IMR-90 (cell line): ENCODE measurements at regions not wholly inside any gene's neighbourhood (a gene's known extent, or its start where the extent isn't known, plus 50 kb on each side); places are given as distances from the start of the nearest gene placed in this dataset. TPM values are rescaled to one million over a fixed set of nuclear protein-coding genes. Genes with fewer than 3 reads are reported as not detected.

Source experiments
- ATAC-seq: fragments of 200-7000 bp; cut with Tn5 transposase; 2 replicates; pipeline ENCODE4 v1.9.1; 2020; ENCODE audit warnings: low read depth, mild to moderate bottlenecking, moderate library complexity
- BruUV-seq: library from RNA; stranded (reverse); fragments of 400-500 nt; replicated peaks from 2 replicates; lab custom pipeline; 2021; lab: Mats Ljungman, UMichigan
- CTCF ChIA-PET: fragments of 300-600 bp; formaldehyde crosslinking; extraction: SDS; loops from one replicate; lab custom pipeline; 2021; ENCODE audit warnings: antibody characterized with exemption; lab: Yijun Ruan, JAX
- POLR2A ChIA-PET: fragments of 300-600 bp; sonication (Branson Sonifier 250); formaldehyde crosslinking; loops from one replicate; lab custom pipeline; 2022; ENCODE audit warnings: antibody characterized with exemption; ENCODE audit not compliant: unreplicated experiment; lab: Charles Lee
- DNase-seq: peaks from one replicate; pipeline ENCODE4 v3.0.0; 2013
- H2AFZ ChIP-seq: replicated peaks from 2 replicates; pipeline ENCODE3; 2013; ENCODE audit warnings: low read length, mild to moderate bottlenecking; ENCODE audit not compliant: poor library complexity
- H2AK5ac ChIP-seq: 2 replicates; pipeline ENCODE4 v1.6.1; 2013; ENCODE audit warnings: low read depth, low read length, inconsistent platforms
- H2AK9ac ChIP-seq: replicated peaks from 2 replicates; pipeline ENCODE3; 2013; ENCODE audit warnings: mild to moderate bottlenecking, low read depth, low read length, moderate library complexity; ENCODE audit not compliant: poor library complexity
- H2BK120ac ChIP-seq: 2 replicates; pipeline ENCODE4 v1.6.1; 2013; ENCODE audit warnings: low read depth, low read length, inconsistent platforms
- H2BK15ac ChIP-seq: 3 replicates; pipeline ENCODE4 v1.6.1; 2013; ENCODE audit warnings: low read depth, low read length, inconsistent platforms
- H2BK20ac ChIP-seq: 2 replicates; pipeline ENCODE4 v1.6.1; 2013; ENCODE audit warnings: low read depth, mild to moderate bottlenecking, inconsistent platforms, low read length, moderate library complexity
- H2BK5ac ChIP-seq: 2 replicates; pipeline ENCODE4 v1.6.1; 2013; ENCODE audit warnings: mild to moderate bottlenecking, low read depth, low read length, inconsistent platforms; ENCODE audit not compliant: poor library complexity, severe bottlenecking
- H3K14ac ChIP-seq: replicated peaks from 2 replicates; pipeline ENCODE4 v1.6.1; 2013; ENCODE audit warnings: low read depth, low read length, inconsistent platforms
- H3K18ac ChIP-seq: 2 replicates; pipeline ENCODE4 v1.6.1; 2013; ENCODE audit warnings: low read depth, low read length, control low read depth
- H3K23ac ChIP-seq: 2 replicates; pipeline ENCODE4 v1.6.1; 2013; ENCODE audit warnings: low read depth, low read length, inconsistent platforms
- H3K27ac ChIP-seq: 2 replicates; pipeline ENCODE4 v1.5.1; 2013; ENCODE audit warnings: mild to moderate bottlenecking, control low read depth, low read length; ENCODE audit not compliant: insufficient read depth
- H3K27me3 ChIP-seq: 2 replicates; pipeline ENCODE4 v1.6.1; 2013; ENCODE audit warnings: low read length; ENCODE audit not compliant: control insufficient read depth, insufficient read depth
- H3K36me3 ChIP-seq: 2 replicates; pipeline ENCODE4 v1.6.1; 2013; ENCODE audit warnings: low read length, mixed read lengths; ENCODE audit not compliant: control insufficient read depth, insufficient read depth
- H3K4ac ChIP-seq: 2 replicates; pipeline ENCODE4 v1.6.1; 2013; ENCODE audit warnings: low read depth, low read length, inconsistent platforms
- H3K4me1 ChIP-seq: 2 replicates; pipeline ENCODE4 v1.6.1; 2013; ENCODE audit warnings: low read length, mixed read lengths; ENCODE audit not compliant: control insufficient read depth, insufficient read depth
- H3K4me2 ChIP-seq: 2 replicates; pipeline ENCODE4 v1.6.1; 2013; ENCODE audit warnings: low read depth, mild to moderate bottlenecking, control low read depth, low read length, moderate library complexity
- H3K4me3 ChIP-seq: 2 replicates; pipeline ENCODE4 v1.5.1; 2013; ENCODE audit warnings: low read depth, mild to moderate bottlenecking, control low read depth, low read length, moderate library complexity; ENCODE audit not compliant: insufficient read depth
- H3K56ac ChIP-seq: 2 replicates; pipeline ENCODE4 v1.6.1; 2013; ENCODE audit warnings: low read length, inconsistent platforms; ENCODE audit not compliant: insufficient read depth; ENCODE audit errors: extremely low read depth
- H3K79me1 ChIP-seq, 2 experiments: 2 replicates each; pipeline ENCODE4 v1.6.1; 2013; ENCODE audit warnings: low read length in 2 of 2, inconsistent platforms in 1 of 2, low read depth in 1 of 2
- H3K9ac ChIP-seq: 2 replicates; pipeline ENCODE4 v1.6.1; 2013; ENCODE audit warnings: low read depth, low read length, control low read depth
- H3K9me1 ChIP-seq: 2 replicates; pipeline ENCODE4 v1.6.1; 2013; ENCODE audit warnings: low read length, inconsistent platforms; ENCODE audit not compliant: insufficient read depth
- H3K9me3 ChIP-seq: 2 replicates; pipeline ENCODE4 v1.6.1; 2013; ENCODE audit warnings: low read length; ENCODE audit not compliant: control insufficient read depth, insufficient read depth
- H4K20me1 ChIP-seq: 2 replicates; pipeline ENCODE4 v1.6.1; 2013; ENCODE audit warnings: low read length, inconsistent platforms; ENCODE audit not compliant: insufficient read depth
- H4K5ac ChIP-seq: 2 replicates; pipeline ENCODE4 v1.6.1; 2013; ENCODE audit warnings: mild to moderate bottlenecking, low read depth, low read length, control low read depth
- H4K8ac ChIP-seq, 2 experiments: 2 replicates each; pipeline ENCODE4 v1.6.1; 2013; ENCODE audit warnings: low read depth in 2 of 2, low read length in 2 of 2, control low read depth in 1 of 2, inconsistent platforms in 1 of 2
- H4K91ac ChIP-seq: 2 replicates; pipeline ENCODE4 v1.6.1; 2013; ENCODE audit warnings: low read depth, low read length, inconsistent platforms; ENCODE audit not compliant: insufficient read depth
- BHLHE40 ChIP-seq: fragments of 150-350 bp; IDR thresholded peaks from 2 replicates; pipeline ENCODE4 v1.6.1; 2016; ENCODE audit warnings: mild to moderate bottlenecking, low read depth, low read length
- CEBPB ChIP-seq: IDR thresholded peaks from 2 replicates; pipeline ENCODE4 v1.6.1; 2012; ENCODE audit warnings: low read depth, low read length, improper control_type of control experiment
- CHD1 ChIP-seq: IDR thresholded peaks from 2 replicates; pipeline ENCODE4 v1.6.1; 2012; ENCODE audit warnings: low read depth, low read length, improper control_type of control experiment
- MAFK ChIP-seq: IDR thresholded peaks from 2 replicates; pipeline ENCODE4 v1.6.1; 2012; ENCODE audit warnings: low read depth, low read length, improper control_type of control experiment
- RAD21 ChIP-seq: IDR thresholded peaks from 2 replicates; pipeline ENCODE4 v1.6.1; 2012; ENCODE audit warnings: low read length, improper control_type of control experiment
- WGBS, 2 experiments: methylation state at CpG; one replicate each; pipeline versions ENCODE4 v1.1.5 to v1.1.7; 2013; ENCODE audit warnings: missing lambda C conversion rate in 2 of 2; ENCODE audit not compliant: insufficient read length in 1 of 2; ENCODE audit errors: extremely low coverage in 2 of 2; 5-methylcytosine and 5-hydroxymethylcytosine counted together
- dilution Hi-C: fragments of 300-500 bp; cut with HindIII; formaldehyde crosslinking; loops from one replicate; pipeline ENCODE4 v1.14.3; 2018; ENCODE audit warnings: low sequenced_read_pairs; ENCODE audit not compliant: unreplicated experiment
- in situ Hi-C: fragments of 300-500 bp; cut with MboI; formaldehyde crosslinking; loops from 3 replicates; pipeline ENCODE4 v1.14.3; 2019; ENCODE audit warnings: low sequenced_read_pairs, inconsistent platforms, mixed read lengths
- intact Hi-C: fragments of 100-400 bp; cut with micrococcal nuclease; formaldehyde crosslinking; loops from 2 replicates; pipeline ENCODE4 v1.10.0; 2022
- microRNA-seq, 2 experiments: library from miRNA; stranded (forward) in 1 of 2; unstranded in 1 of 2; fragments of 10-50 nt in 1 of 2; fragments of <30 nt in 1 of 2; gene quantifications in 1 of 2; microRNA quantifications in 1 of 2; one replicate each; pipeline versions ENCODE3 to v1.1.0; 2013 to 2020; ENCODE audit not compliant: insufficient read depth in 1 of 2, insufficient read length in 1 of 2, unreplicated experiment in 1 of 2
- small RNA-seq, 5 experiments: library from RNA; depleted of rRNA; stranded (forward); fragments of <200 nt; gene quantifications; one replicate each; pipeline ENCODE3, GENCODE V24; 2012
- TF ChIP-seq, protein P1 (sequence below): fragments of 150-350 bp; IDR thresholded peaks from 2 replicates; pipeline ENCODE4 v1.6.1; 2017; ENCODE audit warnings: mild to moderate bottlenecking, antibody characterized with exemption, low read length, low read depth

DNA sequence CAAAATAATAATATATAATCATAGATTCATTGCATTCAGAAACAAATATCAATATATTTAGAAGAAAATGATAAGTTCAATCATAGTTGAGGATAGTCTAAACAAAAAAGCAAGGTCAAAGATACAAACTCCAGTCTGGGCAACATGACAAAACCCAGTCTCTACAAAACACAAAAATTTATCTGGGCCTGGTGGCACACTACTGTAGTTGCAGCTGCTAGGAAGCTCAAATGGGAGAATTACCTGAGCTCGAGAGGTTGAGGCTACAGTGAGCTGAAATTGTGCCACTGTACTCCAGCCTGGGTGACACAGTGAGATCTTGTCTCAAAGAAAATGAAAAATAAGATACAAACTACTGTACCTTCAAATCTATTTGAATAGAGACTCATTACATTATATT, 52.7 kb upstream of the ANXA10 start:
- DNase-seq, result no peak
- no peak for ATAC-seq
- BruUV-seq, result no TSS peak
- Histone ChIP-seq H2AK9ac (no peak overlapping the region), H4K91ac (no peak overlapping the region), H3K27ac (no peak overlapping the region), H3K9me3 (no peaks in the 10 kb centered on the region), H3K27me3 (no peaks in the 10 kb centered on the region), H3K18ac (no peak overlapping the region), H2BK120ac (no peak overlapping the region), H3K56ac (no peak overlapping the region), H2BK20ac (no peak overlapping the region), H3K36me3 (no peaks in the 10 kb centered on the region), H3K23ac (no peak overlapping the region), H3K4me1 (no peaks in the 10 kb centered on the region), H2AFZ (no peak overlapping the region), H3K9ac (no peak overlapping the region), H2BK15ac (no peak overlapping the region), H4K8ac (no peak overlapping the region), H3K4me2 (no peak overlapping the region), H2AK5ac (no peak overlapping the region), H3K9me1 (no peaks in the 10 kb centered on the region), H4K5ac (no peak overlapping the region), H2BK5ac (no peak overlapping the region), H3K4me3 (no peak overlapping the region), H3K14ac (no peak overlapping the region), H3K4ac (no peak overlapping the region), H4K20me1 (no peaks in the 10 kb centered on the region), H3K79me1 (no peaks in the 10 kb centered on the region)
- CTCF ChIA-PET, result no interaction called here
- no CpG with 5 or more reads among the region's 1 CpG for WGBS, 2 experiments
- POLR2A ChIA-PET, result no interaction called here
- dilution Hi-C loops (no loop called here), intact Hi-C loops (no loop called here), in situ Hi-C loops (no loop called here)
- TF ChIP-seq, protein P1, sequence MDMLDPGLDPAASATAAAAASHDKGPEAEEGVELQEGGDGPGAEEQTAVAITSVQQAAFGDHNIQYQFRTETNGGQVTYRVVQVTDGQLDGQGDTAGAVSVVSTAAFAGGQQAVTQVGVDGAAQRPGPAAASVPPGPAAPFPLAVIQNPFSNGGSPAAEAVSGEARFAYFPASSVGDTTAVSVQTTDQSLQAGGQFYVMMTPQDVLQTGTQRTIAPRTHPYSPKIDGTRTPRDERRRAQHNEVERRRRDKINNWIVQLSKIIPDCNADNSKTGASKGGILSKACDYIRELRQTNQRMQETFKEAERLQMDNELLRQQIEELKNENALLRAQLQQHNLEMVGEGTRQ, result no peak
- no peak for TF ChIP-seq MAFK
- TF ChIP-seq CEBPB, result no peak
- no peak for TF ChIP-seq BHLHE40
- no peak for TF ChIP-seq CHD1
- no peak for TF ChIP-seq RAD21

Small RNAs in the stretch of these regions (microRNA-seq; reads per million reads assigned to microRNA genes)
- not detected for gene RN7SL776P (ENCODE audit: insufficient read depth, insufficient read length)

Small RNAs in the stretch of these regions (small RNA-seq; reads per million reads assigned to genes)
- 0 reads per million in 5 experiments for gene RN7SL776P
